Sigmoid colon (tissue), 4 donors: ENCODE measurements at regions not wholly inside any gene's neighbourhood (a gene's known extent, or its start where the extent isn't known, plus 50 kb on each side); places are given as distances from the start of the nearest gene placed in this dataset.

Source experiments
- EP300 ChIP-seq, 4 donors: sonication (generic); formaldehyde crosslinking; IDR thresholded peaks; one replicate each; pipeline ENCODE4 v1.6.1; 2017; ENCODE audit warnings: antibody characterized with exemption in 4 of 4
- POLR2A ChIP-seq, 2 donors: fragments of 450-650 bp; IDR thresholded peaks; one replicate each; pipeline ENCODE4 v1.6.1; 2016; ENCODE audit warnings: antibody characterized with exemption in 2 of 2, mild to moderate bottlenecking in 2 of 2, moderate library complexity in 2 of 2
- POLR2AphosphoS5 ChIP-seq, 4 donors: sonication (generic); formaldehyde crosslinking; IDR thresholded peaks; one replicate each; pipeline ENCODE4 v1.6.1; 2017; ENCODE audit warnings: antibody characterized with exemption in 4 of 4
- TF ChIP-seq, protein P1 (sequence below), 4 experiments: fragments of 450-650 bp in 3 of 4; fragments of 200-600 bp in 1 of 4; IDR thresholded peaks; one replicate each; pipeline ENCODE4 v1.5.1; 2016 to 2019; ENCODE audit warnings: antibody characterized with exemption in 4 of 4, mild to moderate bottlenecking in 3 of 4, moderate library complexity in 2 of 4

GRCh38 chr3:197349368-197349767 is 51.0 kb upstream of the DLG1 start:
- TF ChIP-seq, protein P1, sequence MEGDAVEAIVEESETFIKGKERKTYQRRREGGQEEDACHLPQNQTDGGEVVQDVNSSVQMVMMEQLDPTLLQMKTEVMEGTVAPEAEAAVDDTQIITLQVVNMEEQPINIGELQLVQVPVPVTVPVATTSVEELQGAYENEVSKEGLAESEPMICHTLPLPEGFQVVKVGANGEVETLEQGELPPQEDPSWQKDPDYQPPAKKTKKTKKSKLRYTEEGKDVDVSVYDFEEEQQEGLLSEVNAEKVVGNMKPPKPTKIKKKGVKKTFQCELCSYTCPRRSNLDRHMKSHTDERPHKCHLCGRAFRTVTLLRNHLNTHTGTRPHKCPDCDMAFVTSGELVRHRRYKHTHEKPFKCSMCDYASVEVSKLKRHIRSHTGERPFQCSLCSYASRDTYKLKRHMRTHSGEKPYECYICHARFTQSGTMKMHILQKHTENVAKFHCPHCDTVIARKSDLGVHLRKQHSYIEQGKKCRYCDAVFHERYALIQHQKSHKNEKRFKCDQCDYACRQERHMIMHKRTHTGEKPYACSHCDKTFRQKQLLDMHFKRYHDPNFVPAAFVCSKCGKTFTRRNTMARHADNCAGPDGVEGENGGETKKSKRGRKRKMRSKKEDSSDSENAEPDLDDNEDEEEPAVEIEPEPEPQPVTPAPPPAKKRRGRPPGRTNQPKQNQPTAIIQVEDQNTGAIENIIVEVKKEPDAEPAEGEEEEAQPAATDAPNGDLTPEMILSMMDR (IDR thresholded peaks at IDR 0.05), result no peak
- no peak for TF ChIP-seq POLR2A (IDR thresholded peaks at IDR 0.05)
- no peak for TF ChIP-seq POLR2AphosphoS5 (IDR thresholded peaks at IDR 0.05)
- no peak for TF ChIP-seq EP300 (IDR thresholded peaks at IDR 0.05)
